ENCODE measurements at regions not wholly inside any gene's neighbourhood (a gene's known extent, or its start where the extent isn't known, plus 50 kb on each side); places are given as distances from the start of the nearest gene placed in this dataset.

GRCh38 chr4:125011646-125012045 lies 299.1 kb upstream of the ANKRD50 start:
- intact Hi-C loops (cut with micrococcal nuclease): no loop called here
- WGBS (ENCODE audit: insufficient coverage, low coverage, missing lambda C conversion rate): 0% methylated on average over 2 of the region's 2 CpGs
- no peaks in the 10 kb centered on the region; the same call in 1 of the 2 replicates for H3K9me3 ChIP-seq (replicated peaks; ENCODE audit: control insufficient read depth, insufficient read depth, low read depth, low read length)
- no peaks in the 10 kb centered on the region for H4K20me1 ChIP-seq (replicated peaks; ENCODE audit: control insufficient read depth, insufficient read depth, low read length)
- no peak overlapping the region for H3K27ac ChIP-seq (ENCODE audit: extremely low read depth, low read depth, low read length)
- no peaks in the 10 kb centered on the region for H3K4me1 ChIP-seq (replicated peaks in 1 of 2; ENCODE audit: control insufficient read depth in 2 of 2, insufficient read depth in 2 of 2, low read length in 2 of 2)
- DNase-seq (ENCODE audit: extremely low read depth in 1 of 4, low spot score in 3 of 4) (no peak), ATAC-seq (no peak), FAIRE-seq (no peak)
- H3K27me3 ChIP-seq (ENCODE audit: control insufficient read depth in 2 of 2, insufficient read depth in 2 of 2, low read length in 2 of 2): no peaks in the 10 kb centered on the region
- H3K9me1 ChIP-seq (ENCODE audit: control insufficient read depth, insufficient read depth, low read length): no peaks in the 10 kb centered on the region
- no peak overlapping the region for H3K9ac ChIP-seq (ENCODE audit: insufficient read depth in 1 of 2, low read depth in 2 of 2, low read length in 2 of 2)
- CTCF ChIA-PET (ENCODE audit: low intra/inter-chr PET ratio): no interaction called here
- H2AFZ ChIP-seq (ENCODE audit: low read depth, low read length): no peak overlapping the region
- no peaks in the 10 kb centered on the region for H3K36me3 ChIP-seq (ENCODE audit: control insufficient read depth, insufficient read depth, low read length)
- no peak overlapping the region for H3K4me2 ChIP-seq (ENCODE audit: insufficient read depth, low read length)
- no peak for TF ChIP-seq RB1 (IDR thresholded peaks at IDR 0.05; ENCODE audit: low read depth)
- no peak for TF ChIP-seq CBX8 (IDR thresholded peaks at IDR 0.05; ENCODE audit: borderline replicate concordance, extremely low read depth, low read depth, low read length, poor library complexity, severe bottlenecking)
- TF ChIP-seq, protein P1, sequence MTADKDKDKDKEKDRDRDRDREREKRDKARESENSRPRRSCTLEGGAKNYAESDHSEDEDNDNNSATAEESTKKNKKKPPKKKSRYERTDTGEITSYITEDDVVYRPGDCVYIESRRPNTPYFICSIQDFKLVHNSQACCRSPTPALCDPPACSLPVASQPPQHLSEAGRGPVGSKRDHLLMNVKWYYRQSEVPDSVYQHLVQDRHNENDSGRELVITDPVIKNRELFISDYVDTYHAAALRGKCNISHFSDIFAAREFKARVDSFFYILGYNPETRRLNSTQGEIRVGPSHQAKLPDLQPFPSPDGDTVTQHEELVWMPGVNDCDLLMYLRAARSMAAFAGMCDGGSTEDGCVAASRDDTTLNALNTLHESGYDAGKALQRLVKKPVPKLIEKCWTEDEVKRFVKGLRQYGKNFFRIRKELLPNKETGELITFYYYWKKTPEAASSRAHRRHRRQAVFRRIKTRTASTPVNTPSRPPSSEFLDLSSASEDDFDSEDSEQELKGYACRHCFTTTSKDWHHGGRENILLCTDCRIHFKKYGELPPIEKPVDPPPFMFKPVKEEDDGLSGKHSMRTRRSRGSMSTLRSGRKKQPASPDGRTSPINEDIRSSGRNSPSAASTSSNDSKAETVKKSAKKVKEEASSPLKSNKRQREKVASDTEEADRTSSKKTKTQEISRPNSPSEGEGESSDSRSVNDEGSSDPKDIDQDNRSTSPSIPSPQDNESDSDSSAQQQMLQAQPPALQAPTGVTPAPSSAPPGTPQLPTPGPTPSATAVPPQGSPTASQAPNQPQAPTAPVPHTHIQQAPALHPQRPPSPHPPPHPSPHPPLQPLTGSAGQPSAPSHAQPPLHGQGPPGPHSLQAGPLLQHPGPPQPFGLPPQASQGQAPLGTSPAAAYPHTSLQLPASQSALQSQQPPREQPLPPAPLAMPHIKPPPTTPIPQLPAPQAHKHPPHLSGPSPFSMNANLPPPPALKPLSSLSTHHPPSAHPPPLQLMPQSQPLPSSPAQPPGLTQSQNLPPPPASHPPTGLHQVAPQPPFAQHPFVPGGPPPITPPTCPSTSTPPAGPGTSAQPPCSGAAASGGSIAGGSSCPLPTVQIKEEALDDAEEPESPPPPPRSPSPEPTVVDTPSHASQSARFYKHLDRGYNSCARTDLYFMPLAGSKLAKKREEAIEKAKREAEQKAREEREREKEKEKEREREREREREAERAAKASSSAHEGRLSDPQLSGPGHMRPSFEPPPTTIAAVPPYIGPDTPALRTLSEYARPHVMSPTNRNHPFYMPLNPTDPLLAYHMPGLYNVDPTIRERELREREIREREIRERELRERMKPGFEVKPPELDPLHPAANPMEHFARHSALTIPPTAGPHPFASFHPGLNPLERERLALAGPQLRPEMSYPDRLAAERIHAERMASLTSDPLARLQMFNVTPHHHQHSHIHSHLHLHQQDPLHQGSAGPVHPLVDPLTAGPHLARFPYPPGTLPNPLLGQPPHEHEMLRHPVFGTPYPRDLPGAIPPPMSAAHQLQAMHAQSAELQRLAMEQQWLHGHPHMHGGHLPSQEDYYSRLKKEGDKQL (CRISPR knock-in tag; IDR thresholded peaks at IDR 0.05; ENCODE audit: borderline replicate concordance): no peak
- no peak for TF ChIP-seq EZH2 (IDR thresholded peaks at IDR 0.05; ENCODE audit: borderline replicate concordance, low read depth, low read length)
- no peak for TF ChIP-seq MCM2 (IDR thresholded peaks at IDR 0.05; ENCODE audit: low read depth)
- no peak for TF ChIP-seq ZNF561 (CRISPR knock-in tag; conservative IDR thresholded peaks at IDR 0.05)
- no peak for TF ChIP-seq TSC22D4 (tag; IDR thresholded peaks at IDR 0.05)
- no peak for TF ChIP-seq POLR2A (conservative IDR thresholded peaks at IDR 0.05)
- no peak for TF ChIP-seq HNRNPUL1 (IDR thresholded peaks at IDR 0.05; ENCODE audit: low read length)
- no peak for TF ChIP-seq SUPT5H (IDR thresholded peaks at IDR 0.05)
- TF ChIP-seq HMBOX1 (IDR thresholded peaks at IDR 0.05): no peak
- TF ChIP-seq, protein P2, sequence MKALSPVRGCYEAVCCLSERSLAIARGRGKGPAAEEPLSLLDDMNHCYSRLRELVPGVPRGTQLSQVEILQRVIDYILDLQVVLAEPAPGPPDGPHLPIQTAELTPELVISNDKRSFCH (CRISPR knock-in tag; IDR thresholded peaks at IDR 0.05): no peak
- TF ChIP-seq, protein P2 (tag; IDR thresholded peaks at IDR 0.05): no peak
- no peak for TF ChIP-seq NRF1 (conservative IDR thresholded peaks at IDR 0.05 in 1 of 2, IDR thresholded peaks at IDR 0.05 in 1 of 2)
- TF ChIP-seq ATF6 (CRISPR knock-in tag; IDR thresholded peaks at IDR 0.05): no peak
- H3K79me2 ChIP-seq (ENCODE audit: control insufficient read depth, insufficient read depth, low read length): no peaks in the 10 kb centered on the region
- no peak overlapping the region for H3K4me3 ChIP-seq
- POLR2A ChIA-PET: no interaction called here
- in situ Hi-C loops (cut with MboI): no loop called here
- BruUV-seq (replicated peaks): no TSS peak
